CD14-positive monocyte (primary cell): ENCODE measurements at regions not wholly inside any gene's neighbourhood (a gene's known extent, or its start where the extent isn't known, plus 50 kb on each side); places are given as distances from the start of the nearest gene placed in this dataset.

Source experiments
- DNase-seq, 3 donors: peaks; one replicate each; pipeline ENCODE4 v3.0.0-alpha.2; 2011 to 2022
- H2AFZ ChIP-seq: 2 replicates; pipeline ENCODE4 v1.6.0; 2012; ENCODE audit warnings: mild to moderate bottlenecking, low read depth, low read length, inconsistent platforms; ENCODE audit not compliant: insufficient read depth, poor library complexity, severe bottlenecking
- H3K27ac ChIP-seq, 2 donors: 1 replicate in 1 of 2; 2 replicates in 1 of 2; pipeline ENCODE4 v1.5.1; 2012 to 2013; ENCODE audit warnings: low read length in 2 of 2, control low read depth in 1 of 2, inconsistent platforms in 1 of 2, low read depth in 1 of 2, mild to moderate bottlenecking in 1 of 2
- H3K27me3 ChIP-seq, 2 donors: one replicate each; pipeline versions ENCODE4 v1.6.0 to v1.6.1; 2011 to 2013; ENCODE audit warnings: low read length in 2 of 2; ENCODE audit not compliant: control insufficient read depth in 2 of 2, insufficient read depth in 2 of 2
- H3K36me3 ChIP-seq, 2 donors: replicated peaks in 1 of 2; 1 replicate in 1 of 2; 2 replicates in 1 of 2; pipeline versions ENCODE4 v1.5.1 to v1.6.1; 2012 to 2013; ENCODE audit warnings: low read length in 2 of 2, control low read depth in 1 of 2, inconsistent platforms in 1 of 2, mild to moderate bottlenecking in 1 of 2; ENCODE audit not compliant: insufficient read depth in 2 of 2, control insufficient read depth in 1 of 2
- H3K4me1 ChIP-seq, 2 donors: 1 replicate in 1 of 2; 2 replicates in 1 of 2; pipeline versions ENCODE4 v1.5.1 to v1.6.1; 2012 to 2013; ENCODE audit warnings: low read length in 2 of 2, control low read depth in 1 of 2, inconsistent platforms in 1 of 2, mild to moderate bottlenecking in 1 of 2, moderate library complexity in 1 of 2; ENCODE audit not compliant: insufficient read depth in 2 of 2, control insufficient read depth in 1 of 2
- H3K4me2 ChIP-seq: replicated peaks from 2 replicates; pipeline ENCODE3; 2012; ENCODE audit warnings: low read length, moderate library complexity, mild to moderate bottlenecking; ENCODE audit not compliant: poor library complexity, severe bottlenecking; ENCODE audit errors: extremely low read depth
- H3K4me3 ChIP-seq, 3 experiments: fragments of 200-600 bp in 1 of 3; sonication (generic) in 1 of 3; replicated peaks in 1 of 3; 1 replicate in 2 of 3; 2 replicates in 1 of 3; pipeline ENCODE4 v1.5.1; 2011 to 2013; ENCODE audit warnings: low read length in 3 of 3, mild to moderate bottlenecking in 3 of 3, control low read depth in 2 of 3, low read depth in 2 of 3, inconsistent platforms in 1 of 3, moderate library complexity in 1 of 3
- H3K79me2 ChIP-seq: 2 replicates; pipeline ENCODE4 v1.6.0; 2012; ENCODE audit warnings: mild to moderate bottlenecking, control low read depth, inconsistent platforms, low read length, moderate library complexity; ENCODE audit not compliant: insufficient read depth
- H3K9ac ChIP-seq: 2 replicates; pipeline ENCODE4 v1.6.0; 2017; ENCODE audit warnings: low read length, mild to moderate bottlenecking; ENCODE audit not compliant: insufficient read depth, poor library complexity, severe bottlenecking
- H3K9me3 ChIP-seq, 2 donors: replicated peaks in 1 of 2; 1 replicate in 1 of 2; 2 replicates in 1 of 2; pipeline versions ENCODE4 v1.5.1 to v1.6.1; 2012 to 2013; ENCODE audit warnings: low read length in 2 of 2, control low read depth in 1 of 2; ENCODE audit not compliant: control insufficient read depth in 1 of 2, insufficient read depth in 1 of 2
- H4K20me1 ChIP-seq: 2 replicates; pipeline ENCODE4 v1.6.0; 2012; ENCODE audit warnings: mild to moderate bottlenecking, low read length, control low read depth, moderate library complexity; ENCODE audit not compliant: insufficient read depth
- H3K27ac Mint-ChIP-seq, 7 donors: one replicate each; pipeline ENCODE4 v1.8.0; 2020; ENCODE audit warnings: mild to moderate bottlenecking in 7 of 7, mixed read lengths in 7 of 7, moderate library complexity in 6 of 7, inconsistent platforms in 2 of 7
- H3K27me3 Mint-ChIP-seq, 3 donors: one replicate each; pipeline ENCODE4 v1.8.0; 2021 to 2022; ENCODE audit warnings: low read depth in 3 of 3, mild to moderate bottlenecking in 3 of 3, mixed read lengths in 3 of 3, moderate library complexity in 3 of 3, inconsistent platforms in 1 of 3
- H3K36me3 Mint-ChIP-seq, 2 donors: one replicate each; pipeline ENCODE4 v1.8.0; 2020; ENCODE audit warnings: mixed read lengths in 2 of 2, inconsistent platforms in 1 of 2, mild to moderate bottlenecking in 1 of 2
- H3K4me1 Mint-ChIP-seq: one replicate; pipeline ENCODE4 v1.8.0; 2020; ENCODE audit warnings: mild to moderate bottlenecking, mixed read lengths
- H3K4me3 Mint-ChIP-seq, 2 donors: one replicate each; pipeline ENCODE4 v1.8.0; 2020; ENCODE audit warnings: mild to moderate bottlenecking in 2 of 2, mixed read lengths in 2 of 2, moderate library complexity in 1 of 2
- H3K9me3 Mint-ChIP-seq, 7 donors: one replicate each; pipeline ENCODE4 v1.8.0; 2020 to 2022; ENCODE audit warnings: mixed read lengths in 7 of 7, mild to moderate bottlenecking in 6 of 7, moderate library complexity in 6 of 7, inconsistent platforms in 2 of 7
- WGBS: methylation state at CpG from one replicate; pipeline ENCODE4 v1.1.5; 2013; ENCODE audit warnings: missing lambda C conversion rate; ENCODE audit not compliant: insufficient coverage; 5-methylcytosine and 5-hydroxymethylcytosine counted together
- intact Hi-C, 2 donors: fragments of 100-400 bp; cut with micrococcal nuclease; formaldehyde crosslinking; loops; one replicate each; pipeline versions ENCODE4 v1.15.0 to v1.15.1; 2023
- TF ChIP-seq, protein P1 (sequence below): fragments of 200-600 bp; IDR thresholded peaks from one replicate; pipeline ENCODE4 v1.8.0; 2022; ENCODE audit warnings: antibody characterized with exemption, mild to moderate bottlenecking

DNA sequence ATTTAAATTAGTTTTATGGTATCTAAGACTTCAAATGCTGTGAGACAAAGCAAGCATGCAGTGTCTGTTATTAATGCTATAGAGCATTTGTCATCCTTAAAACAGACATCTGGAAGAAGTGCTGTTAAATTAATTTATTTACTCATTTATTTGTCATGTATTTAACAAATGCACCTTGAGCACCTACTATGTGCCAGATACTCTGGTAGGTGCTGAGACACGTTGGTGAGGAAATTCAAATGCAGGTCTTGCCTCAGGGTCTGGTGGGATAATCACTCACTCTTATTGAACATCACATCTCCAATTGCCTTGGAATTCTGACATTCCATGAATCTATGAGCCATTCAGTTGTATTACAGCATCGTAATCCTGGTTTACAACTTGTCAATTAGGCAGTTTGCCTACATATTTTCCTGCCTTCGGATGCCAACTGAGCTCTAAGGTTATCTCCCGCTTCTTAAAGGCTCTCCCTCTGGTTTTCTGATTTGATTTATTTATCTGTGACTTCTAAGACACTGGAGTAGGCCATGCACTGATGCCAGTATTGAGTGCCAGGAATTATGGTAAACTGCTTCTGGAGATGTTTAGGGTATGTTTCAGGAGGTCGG, 56.0 kb upstream of the RPS23 start:
- H3K27me3 Mint-ChIP-seq, result peaks cover 0 to 3% (median 3%) of the 10 kb centered on the region in 3 donors
- no peaks in the 10 kb centered on the region for H3K36me3 ChIP-seq
- no peaks in the 10 kb centered on the region for H3K36me3 Mint-ChIP-seq
- H3K9ac ChIP-seq, result no peak overlapping the region
- intact Hi-C loops, result no loop called here
- H3K79me2 ChIP-seq, result no peaks in the 10 kb centered on the region
- no peaks in the 10 kb centered on the region for H3K4me1 Mint-ChIP-seq
- WGBS, result 89% methylated on average over 5 of the region's 5 CpGs
- H3K9me3 Mint-ChIP-seq, result no peaks in the 10 kb centered on the region
- no peaks in the 10 kb centered on the region for H4K20me1 ChIP-seq
- H3K4me1 ChIP-seq, result no peaks in the 10 kb centered on the region
- H3K27ac Mint-ChIP-seq, result no peak overlapping the region
- TF ChIP-seq, protein P1, sequence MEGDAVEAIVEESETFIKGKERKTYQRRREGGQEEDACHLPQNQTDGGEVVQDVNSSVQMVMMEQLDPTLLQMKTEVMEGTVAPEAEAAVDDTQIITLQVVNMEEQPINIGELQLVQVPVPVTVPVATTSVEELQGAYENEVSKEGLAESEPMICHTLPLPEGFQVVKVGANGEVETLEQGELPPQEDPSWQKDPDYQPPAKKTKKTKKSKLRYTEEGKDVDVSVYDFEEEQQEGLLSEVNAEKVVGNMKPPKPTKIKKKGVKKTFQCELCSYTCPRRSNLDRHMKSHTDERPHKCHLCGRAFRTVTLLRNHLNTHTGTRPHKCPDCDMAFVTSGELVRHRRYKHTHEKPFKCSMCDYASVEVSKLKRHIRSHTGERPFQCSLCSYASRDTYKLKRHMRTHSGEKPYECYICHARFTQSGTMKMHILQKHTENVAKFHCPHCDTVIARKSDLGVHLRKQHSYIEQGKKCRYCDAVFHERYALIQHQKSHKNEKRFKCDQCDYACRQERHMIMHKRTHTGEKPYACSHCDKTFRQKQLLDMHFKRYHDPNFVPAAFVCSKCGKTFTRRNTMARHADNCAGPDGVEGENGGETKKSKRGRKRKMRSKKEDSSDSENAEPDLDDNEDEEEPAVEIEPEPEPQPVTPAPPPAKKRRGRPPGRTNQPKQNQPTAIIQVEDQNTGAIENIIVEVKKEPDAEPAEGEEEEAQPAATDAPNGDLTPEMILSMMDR, result no peak
- H3K27ac ChIP-seq, result no peak overlapping the region
- H2AFZ ChIP-seq, result no peak overlapping the region
- H3K9me3 ChIP-seq, result no peaks in the 10 kb centered on the region
- no peak for DNase-seq
- H3K4me3 Mint-ChIP-seq, result no peak overlapping the region
- no peaks in the 10 kb centered on the region for H3K27me3 ChIP-seq
- H3K4me3 ChIP-seq, result no peak overlapping the region
- H3K4me2 ChIP-seq, result no peak overlapping the region

DNA sequence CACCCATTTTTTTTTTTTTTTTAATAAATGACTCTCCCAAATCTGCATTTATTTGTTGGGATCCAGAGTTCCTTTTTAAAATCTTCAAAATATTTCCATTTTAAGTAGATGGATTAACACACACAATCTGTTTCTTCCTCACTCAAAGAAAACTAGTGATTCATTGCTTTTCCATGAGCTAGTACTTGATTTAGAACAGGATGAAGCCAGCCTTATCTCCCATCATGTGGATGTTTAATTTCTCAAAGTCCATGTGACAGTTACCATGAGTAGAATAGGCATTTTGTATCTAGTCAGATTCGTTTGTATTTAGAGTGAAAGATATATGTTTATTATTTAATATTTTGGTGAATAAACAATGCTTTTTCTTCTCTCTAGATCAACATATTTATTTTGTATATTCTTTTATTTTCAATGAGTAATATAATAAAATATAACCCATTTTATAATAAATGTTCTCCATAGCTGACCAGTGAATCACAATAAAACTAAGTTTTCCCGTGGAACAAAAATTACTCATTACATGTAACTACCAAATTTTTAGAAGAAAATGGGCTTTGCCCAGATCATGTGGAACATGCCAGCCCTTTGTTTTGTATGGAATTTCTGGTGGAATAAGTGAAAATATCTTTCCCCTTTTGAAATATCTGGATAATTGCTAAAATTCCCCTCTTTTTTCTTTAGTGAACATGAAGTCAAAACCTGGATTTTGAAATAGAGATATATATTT, 54.9 kb upstream of the RPS23 start:
- intact Hi-C loops, result no loop called here
- no peaks in the 10 kb centered on the region for H3K27me3 ChIP-seq
- Mint-ChIP-seq H3K4me1 (no peaks in the 10 kb centered on the region), H3K27me3 (peaks cover 0 to 3% (median 3%) of the 10 kb centered on the region in 3 donors), H3K9me3 (peaks cover 3 to 7% (median 4%) of the 10 kb centered on the region in 7 donors), H3K4me3 (no peak overlapping the region), H3K27ac (no peak overlapping the region), H3K36me3 (no peaks in the 10 kb centered on the region)
- peaks cover 0 to 4% of the 10 kb centered on the region in 2 donors for H3K9me3 ChIP-seq
- no peak overlapping the region for H3K9ac ChIP-seq
- H2AFZ ChIP-seq, result no peak overlapping the region
- no peak overlapping the region for H3K4me2 ChIP-seq
- TF ChIP-seq, protein P1, result no peak
- no CpG with 5 or more reads among the region's 2 CpGs for whole genome bisulfite sequencing
- H3K4me3 ChIP-seq, result no peak overlapping the region
- DNase-seq, result no peak
- no peak overlapping the region for H3K27ac ChIP-seq
- H4K20me1 ChIP-seq, result no peaks in the 10 kb centered on the region
- H3K36me3 ChIP-seq, result no peaks in the 10 kb centered on the region
- no peaks in the 10 kb centered on the region for H3K4me1 ChIP-seq
- no peaks in the 10 kb centered on the region for H3K79me2 ChIP-seq
